ENCODE measurements at regions not wholly inside any gene's neighbourhood (a gene's known extent, or its start where the extent isn't known, plus 50 kb on each side); places are given as distances from the start of the nearest gene placed in this dataset.

DNA sequence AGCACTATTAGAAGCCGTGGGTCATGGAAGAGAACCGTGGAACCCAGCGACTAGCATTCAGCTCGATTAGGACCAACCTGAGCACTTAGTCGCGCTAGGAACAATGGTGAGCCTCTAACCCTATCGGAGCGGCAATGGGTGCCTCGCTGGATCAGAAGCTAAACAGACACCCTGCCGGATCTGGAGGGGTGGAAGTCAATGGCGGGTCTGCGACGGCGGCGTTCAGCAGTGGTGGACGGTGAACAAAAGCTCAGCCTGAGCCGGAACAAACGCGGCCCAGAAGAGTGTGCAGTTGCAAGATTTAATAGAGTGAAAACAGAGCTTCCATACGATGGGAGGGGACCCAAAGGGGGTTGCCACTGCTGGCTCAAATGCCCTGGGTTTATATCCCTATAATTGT, 391.8 kb upstream of the DDI1 start:
- Histone ChIP-seq H3K79me2 (ENCODE audit: low read length) (no peaks in the 10 kb centered on the region), H3K4me2 (ENCODE audit: low read length) (no peak overlapping the region), H3K4me3 (ENCODE audit: low read length) (no peak overlapping the region), H3F3A (ENCODE audit: low read length, unreplicated experiment) (no peaks in the 10 kb centered on the region), H3K4me1 (ENCODE audit: insufficient read depth, low read length) (no peaks in the 10 kb centered on the region), H2AFZ (ENCODE audit: low read length) (no peak overlapping the region), H3K9ac (ENCODE audit: low read length) (no peak overlapping the region), H4K20me1 (ENCODE audit: low read length) (no peaks in the 10 kb centered on the region), H3K9me3 (ENCODE audit: low read length) (no peaks in the 10 kb centered on the region), H3K27me3 (ENCODE audit: low read length) (no peaks in the 10 kb centered on the region), H3K9me2 (replicated peaks; ENCODE audit: low read length) (no peaks in the 10 kb centered on the region), H3K36me3 (ENCODE audit: low read depth, low read length) (no peaks in the 10 kb centered on the region), H3K27ac (ENCODE audit: low read length) (no peak overlapping the region)
- POLR2A ChIA-PET (ENCODE audit: unreplicated experiment), result no interaction called here
- ATAC-seq (no peak), DNase-seq (no peak)
- intact Hi-C loops (cut with micrococcal nuclease), result no loop called here
- TF ChIP-seq, protein P1, sequence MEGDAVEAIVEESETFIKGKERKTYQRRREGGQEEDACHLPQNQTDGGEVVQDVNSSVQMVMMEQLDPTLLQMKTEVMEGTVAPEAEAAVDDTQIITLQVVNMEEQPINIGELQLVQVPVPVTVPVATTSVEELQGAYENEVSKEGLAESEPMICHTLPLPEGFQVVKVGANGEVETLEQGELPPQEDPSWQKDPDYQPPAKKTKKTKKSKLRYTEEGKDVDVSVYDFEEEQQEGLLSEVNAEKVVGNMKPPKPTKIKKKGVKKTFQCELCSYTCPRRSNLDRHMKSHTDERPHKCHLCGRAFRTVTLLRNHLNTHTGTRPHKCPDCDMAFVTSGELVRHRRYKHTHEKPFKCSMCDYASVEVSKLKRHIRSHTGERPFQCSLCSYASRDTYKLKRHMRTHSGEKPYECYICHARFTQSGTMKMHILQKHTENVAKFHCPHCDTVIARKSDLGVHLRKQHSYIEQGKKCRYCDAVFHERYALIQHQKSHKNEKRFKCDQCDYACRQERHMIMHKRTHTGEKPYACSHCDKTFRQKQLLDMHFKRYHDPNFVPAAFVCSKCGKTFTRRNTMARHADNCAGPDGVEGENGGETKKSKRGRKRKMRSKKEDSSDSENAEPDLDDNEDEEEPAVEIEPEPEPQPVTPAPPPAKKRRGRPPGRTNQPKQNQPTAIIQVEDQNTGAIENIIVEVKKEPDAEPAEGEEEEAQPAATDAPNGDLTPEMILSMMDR (conservative IDR thresholded peaks at IDR 0.05; ENCODE audit: low read depth, low read length), result no peak
- no peak for TF ChIP-seq EZH2phosphoT487 (IDR thresholded peaks at IDR 0.05; ENCODE audit: borderline replicate concordance, low read length)
- no peak for TF ChIP-seq EZH2 (IDR thresholded peaks at IDR 0.05; ENCODE audit: low read length, unreplicated experiment)
- no TSS peak for BruUV-seq (replicated peaks)
- CTCF ChIA-PET, result no interaction called here

DNA sequence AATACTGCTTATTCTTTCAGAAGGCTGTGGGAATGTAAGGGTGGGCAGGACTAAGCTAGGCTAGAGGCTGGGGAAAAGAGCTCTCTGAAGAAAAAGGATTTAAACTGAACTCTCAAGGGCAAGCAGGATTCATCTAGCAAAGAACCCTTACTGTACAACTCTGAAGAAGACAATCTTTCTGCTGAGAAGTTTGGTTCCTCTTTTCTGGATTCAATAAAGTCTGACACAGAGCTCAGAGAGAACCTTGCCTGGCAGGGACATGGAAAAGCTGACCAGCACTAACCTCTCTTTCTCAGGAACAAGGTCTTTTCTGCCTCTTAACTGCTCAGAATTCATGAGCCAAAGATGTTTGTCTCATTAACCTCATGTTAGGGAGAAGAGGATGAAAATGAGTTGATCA, 388.4 kb upstream of the DDI1 start:
- no peak overlapping the region for H3K4me3 ChIP-seq (ENCODE audit: low read length)
- H3K9me2 ChIP-seq (replicated peaks; ENCODE audit: low read length), result no peaks in the 10 kb centered on the region
- H3K4me2 ChIP-seq (ENCODE audit: low read length), result no peak overlapping the region
- H3K27me3 ChIP-seq (ENCODE audit: low read length), result no peaks in the 10 kb centered on the region
- DNase-seq (no peak), ATAC-seq (no peak)
- no peaks in the 10 kb centered on the region for H3K79me2 ChIP-seq (ENCODE audit: low read length)
- no peaks in the 10 kb centered on the region for H3F3A ChIP-seq (ENCODE audit: low read length, unreplicated experiment)
- no TSS peak for BruUV-seq (replicated peaks)
- H2AFZ ChIP-seq (ENCODE audit: low read length), result no peak overlapping the region
- H3K4me1 ChIP-seq (ENCODE audit: insufficient read depth, low read length), result no peaks in the 10 kb centered on the region
- CTCF ChIA-PET, result interaction anchor here (0.6 kb wide), 1 partner anchor 13 kb away, joined by 3 read pairs; no protein-coding TSS in a partner anchor
- intact Hi-C loops (cut with micrococcal nuclease), result no loop called here
- no peaks in the 10 kb centered on the region for H3K9me3 ChIP-seq (ENCODE audit: low read length)
- POLR2A ChIA-PET (ENCODE audit: unreplicated experiment), result interaction anchor here (0.6 kb wide), 1 partner anchor 35 kb away, joined by 3 read pairs; no protein-coding TSS in a partner anchor
- no peak overlapping the region for H3K9ac ChIP-seq (ENCODE audit: low read length)
- no peak overlapping the region for H3K27ac ChIP-seq (ENCODE audit: low read length)
- H4K20me1 ChIP-seq (ENCODE audit: low read length), result no peaks in the 10 kb centered on the region
- TF ChIP-seq EZH2 (IDR thresholded peaks at IDR 0.05; ENCODE audit: low read length, unreplicated experiment) (no peak), EZH2phosphoT487 (IDR thresholded peaks at IDR 0.05; ENCODE audit: borderline replicate concordance, low read length) (no peak)
- TF ChIP-seq, protein P1 (conservative IDR thresholded peaks at IDR 0.05; ENCODE audit: low read depth, low read length), result no peak
- no peaks in the 10 kb centered on the region for H3K36me3 ChIP-seq (ENCODE audit: low read depth, low read length)

DNA sequence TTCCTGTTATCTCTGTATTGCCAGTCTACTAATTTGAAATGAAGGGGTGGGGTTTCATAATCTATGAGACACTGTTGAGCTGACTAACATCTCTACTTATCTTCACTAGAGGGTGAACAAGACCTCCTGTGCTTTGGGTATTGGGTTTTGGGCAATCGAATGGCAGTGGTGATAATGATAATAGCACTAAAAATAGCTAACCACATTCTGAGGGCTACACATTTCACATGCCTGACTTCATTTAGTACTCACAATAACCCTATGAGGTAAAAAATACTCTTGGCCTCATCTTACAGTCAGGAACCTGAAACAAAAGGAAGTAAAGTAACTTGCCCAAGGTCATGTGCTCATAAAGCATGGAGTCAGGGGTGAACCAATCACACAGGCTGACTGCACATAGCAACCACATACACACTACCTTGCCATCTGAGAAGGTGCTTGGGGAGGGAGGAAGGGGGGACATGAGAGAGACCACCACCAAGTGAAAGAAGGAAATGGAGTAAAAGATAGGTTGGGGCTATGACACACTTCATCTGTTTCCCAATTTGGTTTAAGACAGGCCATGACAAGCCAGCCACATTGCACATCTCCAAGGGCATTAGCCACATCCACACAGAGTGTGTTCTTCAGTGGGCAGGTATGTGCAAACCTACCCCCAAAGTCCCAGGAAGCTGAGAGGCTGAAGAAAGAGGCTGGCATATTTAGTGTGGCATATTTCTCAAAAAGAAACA, 387.6 kb upstream of the DDI1 start:
- no peak overlapping the region for H2AFZ ChIP-seq (ENCODE audit: low read length)
- POLR2A ChIA-PET (ENCODE audit: unreplicated experiment), result no interaction called here
- TF ChIP-seq, protein P1 (conservative IDR thresholded peaks at IDR 0.05; ENCODE audit: low read depth, low read length), result no peak
- no peak for TF ChIP-seq EZH2phosphoT487 (IDR thresholded peaks at IDR 0.05; ENCODE audit: borderline replicate concordance, low read length)
- no peak for TF ChIP-seq EZH2 (IDR thresholded peaks at IDR 0.05; ENCODE audit: low read length, unreplicated experiment)
- H3K9me2 ChIP-seq (replicated peaks; ENCODE audit: low read length), result no peaks in the 10 kb centered on the region
- H3F3A ChIP-seq (ENCODE audit: low read length, unreplicated experiment), result no peaks in the 10 kb centered on the region
- ATAC-seq (no peak), DNase-seq (no peak)
- no TSS peak for BruUV-seq (replicated peaks)
- CTCF ChIA-PET, result interaction anchor here (0.6 kb wide), 1 partner anchor 13 kb away, joined by 3 read pairs; no protein-coding TSS in a partner anchor
- no peak overlapping the region for H3K27ac ChIP-seq (ENCODE audit: low read length)
- H4K20me1 ChIP-seq (ENCODE audit: low read length), result no peaks in the 10 kb centered on the region
- no peaks in the 10 kb centered on the region for H3K9me3 ChIP-seq (ENCODE audit: low read length)
- H3K79me2 ChIP-seq (ENCODE audit: low read length), result no peaks in the 10 kb centered on the region
- H3K4me3 ChIP-seq (ENCODE audit: low read length), result no peak overlapping the region
- H3K4me2 ChIP-seq (ENCODE audit: low read length), result no peak overlapping the region
- no peaks in the 10 kb centered on the region for H3K27me3 ChIP-seq (ENCODE audit: low read length)
- no peaks in the 10 kb centered on the region for H3K36me3 ChIP-seq (ENCODE audit: low read depth, low read length)
- H3K4me1 ChIP-seq (ENCODE audit: insufficient read depth, low read length), result no peaks in the 10 kb centered on the region
- intact Hi-C loops (cut with micrococcal nuclease), result no loop called here
- no peak overlapping the region for H3K9ac ChIP-seq (ENCODE audit: low read length)
